Sigmoid colon (tissue), 4 donors: ENCODE measurements at regions not wholly inside any gene's neighbourhood (a gene's known extent, or its start where the extent isn't known, plus 50 kb on each side); places are given as distances from the start of the nearest gene placed in this dataset.

Source experiments
- CTCF ChIP-seq, 4 experiments: fragments of 450-650 bp in 3 of 4; fragments of 200-600 bp in 1 of 4; IDR thresholded peaks; one replicate each; pipeline ENCODE4 v1.5.1; 2016 to 2019; ENCODE audit warnings: antibody characterized with exemption in 4 of 4, mild to moderate bottlenecking in 3 of 4, moderate library complexity in 2 of 4
- EP300 ChIP-seq, 4 donors: sonication (generic); formaldehyde crosslinking; IDR thresholded peaks; one replicate each; pipeline ENCODE4 v1.6.1; 2017; ENCODE audit warnings: antibody characterized with exemption in 4 of 4
- POLR2A ChIP-seq, 2 donors: fragments of 450-650 bp; IDR thresholded peaks; one replicate each; pipeline ENCODE4 v1.6.1; 2016; ENCODE audit warnings: antibody characterized with exemption in 2 of 2, mild to moderate bottlenecking in 2 of 2, moderate library complexity in 2 of 2
- POLR2AphosphoS5 ChIP-seq, 4 donors: sonication (generic); formaldehyde crosslinking; IDR thresholded peaks; one replicate each; pipeline ENCODE4 v1.6.1; 2017; ENCODE audit warnings: antibody characterized with exemption in 4 of 4

DNA sequence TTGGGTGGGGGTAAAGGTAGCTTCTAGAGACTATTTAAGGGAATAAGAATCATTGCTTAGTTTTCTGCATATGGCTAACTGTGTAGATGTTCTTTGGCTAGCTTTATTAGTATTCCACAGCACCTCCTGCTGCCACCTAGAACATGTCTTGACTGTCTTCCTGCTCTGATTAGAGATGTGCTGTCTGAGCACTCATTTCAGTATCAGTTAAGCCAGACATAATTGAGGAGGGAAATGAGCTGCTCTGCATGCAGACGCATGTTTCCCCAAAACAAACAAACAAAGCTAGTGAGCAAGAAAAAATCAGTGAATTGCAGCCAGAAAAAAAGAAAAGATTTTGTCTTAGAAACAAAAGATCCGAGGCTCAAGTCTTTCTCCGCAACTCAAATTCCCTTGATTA is 402.2 kb downstream of the AASDHPPT start:
- TF ChIP-seq CTCF (IDR thresholded peaks at IDR 0.05), result no peak
- TF ChIP-seq POLR2A (IDR thresholded peaks at IDR 0.05), result no peak
- no peak for TF ChIP-seq POLR2AphosphoS5 (IDR thresholded peaks at IDR 0.05)
- TF ChIP-seq EP300 (IDR thresholded peaks at IDR 0.05), result no peak
